Breast epithelium (tissue), 4 donors: ENCODE measurements at regions not wholly inside any gene's neighbourhood (a gene's known extent, or its start where the extent isn't known, plus 50 kb on each side); places are given as distances from the start of the nearest gene placed in this dataset.

Source experiments
- DNase-seq, 2 donors: peaks; one replicate each; pipeline ENCODE4 v3.0.0-alpha.2; 2019; ENCODE audit warnings: low spot score in 2 of 2
- H3K27ac ChIP-seq, 2 donors: fragments of 200-600 bp; sonication (generic) in 1 of 2; one replicate each; pipeline ENCODE4 v1.5.1; 2016 to 2019; ENCODE audit warnings: mild to moderate bottlenecking in 1 of 2
- H3K27me3 ChIP-seq, 2 donors: fragments of 200-600 bp; sonication (generic) in 1 of 2; one replicate each; pipeline versions ENCODE4 v1.5.1 to v1.6.0; 2017 to 2019; ENCODE audit warnings: control low read depth in 1 of 2, mild to moderate bottlenecking in 1 of 2
- H3K36me3 ChIP-seq: fragments of 200-600 bp; one replicate; pipeline ENCODE4 v1.5.1; 2019
- H3K4me1 ChIP-seq, 2 donors: fragments of 200-600 bp; sonication (generic); one replicate each; pipeline ENCODE4 v1.5.1; 2016 to 2019; ENCODE audit warnings: control low read depth in 1 of 2
- H3K4me3 ChIP-seq, 3 donors: fragments of 200-600 bp; sonication (generic); 1 replicate in 2 of 3; 2 replicates in 1 of 3; pipeline ENCODE4 v1.5.1; 2016 to 2019; ENCODE audit warnings: mild to moderate bottlenecking in 3 of 3, moderate library complexity in 2 of 3
- H3K9me3 ChIP-seq, 2 donors: fragments of 200-600 bp; sonication (generic) in 1 of 2; one replicate each; pipeline ENCODE4 v1.5.1; 2016 to 2019; ENCODE audit warnings: control low read depth in 1 of 2
- POLR2A ChIP-seq: fragments of 450-650 bp; IDR thresholded peaks from one replicate; pipeline ENCODE4 v1.6.1; 2016; ENCODE audit warnings: antibody characterized with exemption, mild to moderate bottlenecking, moderate library complexity
- POLR2AphosphoS5 ChIP-seq, 3 donors: sonication (generic); formaldehyde crosslinking; IDR thresholded peaks; one replicate each; pipeline ENCODE4 v1.6.1; 2017; ENCODE audit warnings: antibody characterized with exemption in 3 of 3
- intact Hi-C: fragments of 100-400 bp; cut with DNase I; formaldehyde crosslinking; loops from one replicate; pipeline ENCODE4 v1.15.1; 2023; ENCODE audit warnings: low total_unique reads
- TF ChIP-seq, protein P1 (sequence below), 3 donors: fragments of 450-650 bp; IDR thresholded peaks; one replicate each; pipeline ENCODE4 v1.5.1; 2016 to 2017; ENCODE audit warnings: antibody characterized with exemption in 3 of 3, mild to moderate bottlenecking in 3 of 3, moderate library complexity in 3 of 3

DNA sequence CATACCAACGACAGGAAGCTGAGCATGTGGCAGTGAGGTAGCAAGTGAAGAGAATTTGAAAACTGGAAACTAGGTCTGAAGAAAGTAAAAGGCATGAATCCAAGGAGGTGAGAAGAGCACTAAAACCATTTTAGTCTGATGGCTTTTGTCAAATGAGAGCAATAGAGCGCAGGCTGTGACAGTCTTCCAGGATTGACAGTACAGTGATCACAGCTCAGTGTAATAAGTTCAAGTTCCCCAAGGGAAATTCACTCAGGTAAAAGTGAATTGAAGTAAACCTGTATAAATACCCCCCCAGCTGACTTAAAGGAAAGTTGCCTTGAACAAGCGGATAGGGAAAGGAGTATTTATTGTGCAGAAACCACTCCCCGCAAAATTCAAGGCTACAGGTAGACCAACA lies 224.2 kb upstream of the CRBN start:
- no peak for TF ChIP-seq POLR2A
- TF ChIP-seq POLR2AphosphoS5 (IDR thresholded peaks at IDR 0.05) = no peak
- TF ChIP-seq, protein P1, sequence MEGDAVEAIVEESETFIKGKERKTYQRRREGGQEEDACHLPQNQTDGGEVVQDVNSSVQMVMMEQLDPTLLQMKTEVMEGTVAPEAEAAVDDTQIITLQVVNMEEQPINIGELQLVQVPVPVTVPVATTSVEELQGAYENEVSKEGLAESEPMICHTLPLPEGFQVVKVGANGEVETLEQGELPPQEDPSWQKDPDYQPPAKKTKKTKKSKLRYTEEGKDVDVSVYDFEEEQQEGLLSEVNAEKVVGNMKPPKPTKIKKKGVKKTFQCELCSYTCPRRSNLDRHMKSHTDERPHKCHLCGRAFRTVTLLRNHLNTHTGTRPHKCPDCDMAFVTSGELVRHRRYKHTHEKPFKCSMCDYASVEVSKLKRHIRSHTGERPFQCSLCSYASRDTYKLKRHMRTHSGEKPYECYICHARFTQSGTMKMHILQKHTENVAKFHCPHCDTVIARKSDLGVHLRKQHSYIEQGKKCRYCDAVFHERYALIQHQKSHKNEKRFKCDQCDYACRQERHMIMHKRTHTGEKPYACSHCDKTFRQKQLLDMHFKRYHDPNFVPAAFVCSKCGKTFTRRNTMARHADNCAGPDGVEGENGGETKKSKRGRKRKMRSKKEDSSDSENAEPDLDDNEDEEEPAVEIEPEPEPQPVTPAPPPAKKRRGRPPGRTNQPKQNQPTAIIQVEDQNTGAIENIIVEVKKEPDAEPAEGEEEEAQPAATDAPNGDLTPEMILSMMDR (IDR thresholded peaks at IDR 0.05) = no peak
- intact Hi-C loops = no loop called here
- no peak overlapping the region for H3K4me3 ChIP-seq
- no peaks in the 10 kb centered on the region for H3K4me1 ChIP-seq
- no peak for DNase-seq
- no peaks in the 10 kb centered on the region for H3K27me3 ChIP-seq
- peaks cover 10 to 25% of the 10 kb centered on the region in 2 donors for H3K9me3 ChIP-seq
- no peaks in the 10 kb centered on the region for H3K36me3 ChIP-seq
- no peak overlapping the region for H3K27ac ChIP-seq

- no peaks in the 10 kb centered on the region for H3K36me3 ChIP-seq
- H3K4me1 ChIP-seq = no peaks in the 10 kb centered on the region
- no peak overlapping the region for H3K4me3 ChIP-seq
- H3K9me3 ChIP-seq = peaks cover 0 to 3% of the 10 kb centered on the region in 2 donors
- intact Hi-C loops = loop anchor here (5.0 kb wide), 1 partner anchor 561 kb away; no protein-coding TSS in a partner anchor
- DNase-seq = no peak
- H3K27ac ChIP-seq = no peak overlapping the region
- H3K27me3 ChIP-seq = no peaks in the 10 kb centered on the region
- TF ChIP-seq POLR2A (no peak), POLR2AphosphoS5 (IDR thresholded peaks at IDR 0.05) (no peak)
- TF ChIP-seq, protein P1 (IDR thresholded peaks at IDR 0.05) = no peak
Measured at GRCh38 chr3:3392946-3393345, 213.5 kb upstream of the CRBN start.

- no peak for DNase-seq
- Histone ChIP-seq H3K36me3 (no peaks in the 10 kb centered on the region), H3K4me1 (no peaks in the 10 kb centered on the region), H3K27ac (no peak overlapping the region), H3K4me3 (no peak overlapping the region), H3K27me3 (no peaks in the 10 kb centered on the region), H3K9me3 (no peaks in the 10 kb centered on the region)
- intact Hi-C loops = no loop called here
- TF ChIP-seq, protein P1 (IDR thresholded peaks at IDR 0.05) = no peak
- no peak for TF ChIP-seq POLR2A
- no peak for TF ChIP-seq POLR2AphosphoS5 (IDR thresholded peaks at IDR 0.05)
Measured at GRCh38 chr3:3383461-3383860, 204.0 kb upstream of the CRBN start.

DNA sequence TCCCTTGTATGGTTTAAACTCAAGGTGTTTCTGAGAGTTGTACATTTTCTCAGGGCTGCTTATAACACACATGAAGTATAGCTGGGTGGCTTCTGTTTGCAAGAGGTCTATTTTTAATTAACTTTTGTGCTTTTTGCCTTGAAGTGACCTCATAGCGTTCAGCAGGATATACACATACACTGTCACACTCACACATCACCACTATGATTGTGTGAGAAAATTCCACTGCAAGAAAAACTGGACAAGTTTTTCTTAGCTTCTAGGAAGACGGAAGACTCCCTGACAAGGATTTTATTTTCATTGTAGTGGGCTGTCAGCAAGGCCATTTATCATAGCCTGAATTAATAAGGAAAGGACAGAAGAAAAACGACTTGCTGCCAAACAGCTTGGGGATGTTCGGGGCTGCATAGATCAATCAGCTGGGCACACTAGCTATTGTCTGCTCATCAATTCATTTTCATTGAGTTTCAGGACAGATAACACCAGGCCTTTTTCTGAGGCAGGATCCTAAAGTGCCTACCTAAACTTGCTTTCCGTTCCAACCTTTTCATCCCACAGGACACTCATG lies 192.8 kb upstream of the CRBN start:
- Histone ChIP-seq H3K27ac (no peak overlapping the region), H3K4me3 (no peak overlapping the region), H3K4me1 (no peaks in the 10 kb centered on the region), H3K27me3 (no peaks in the 10 kb centered on the region), H3K9me3 (peaks cover 0 to 13% of the 10 kb centered on the region in 2 donors), H3K36me3 (no peaks in the 10 kb centered on the region)
- intact Hi-C loops = no loop called here
- DNase-seq = no peak
- no peak for TF ChIP-seq POLR2AphosphoS5 (IDR thresholded peaks at IDR 0.05)
- TF ChIP-seq, protein P1 (IDR thresholded peaks at IDR 0.05) = no peak
- no peak for TF ChIP-seq POLR2A

DNA sequence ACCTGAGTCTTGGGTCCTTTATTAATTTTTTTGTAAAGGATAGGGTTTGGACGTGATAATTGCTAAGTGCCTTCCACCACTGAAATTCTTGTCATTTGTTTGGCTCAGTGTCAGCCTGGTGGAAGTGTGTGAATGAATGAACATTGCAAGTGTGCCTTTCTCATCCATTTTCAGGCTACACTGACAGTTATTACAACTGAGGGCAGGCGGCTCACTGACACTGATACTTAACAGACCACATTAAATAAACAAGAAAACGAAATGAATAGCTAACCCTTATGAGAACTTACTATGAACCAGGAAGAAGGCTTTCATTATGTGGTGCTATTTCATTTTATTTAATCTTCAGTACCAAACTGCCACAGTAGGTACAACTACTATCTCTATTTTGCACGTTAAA lies 188.8 kb upstream of the CRBN start:
- no peaks in the 10 kb centered on the region for H3K27me3 ChIP-seq
- DNase-seq = no peak
- TF ChIP-seq POLR2AphosphoS5 (IDR thresholded peaks at IDR 0.05) (no peak), POLR2A (no peak)
- TF ChIP-seq, protein P1 (IDR thresholded peaks at IDR 0.05) = no peak

More for the DNA sequence above, 188.8 kb upstream of the CRBN start:
- Histone ChIP-seq H3K27ac (no peak overlapping the region), H3K36me3 (no peaks in the 10 kb centered on the region), H3K4me1 (no peaks in the 10 kb centered on the region), H3K4me3 (no peak overlapping the region), H3K9me3 (no peaks in the 10 kb centered on the region)
- intact Hi-C loops = no loop called here
